HG02610 (cell line): ENCODE measurements at regions not wholly inside any gene's neighbourhood (a gene's known extent, or its start where the extent isn't known, plus 50 kb on each side); places are given as distances from the start of the nearest gene placed in this dataset.

Experiments used
- ATAC-seq: cut with Tn5 transposase; IDR thresholded peaks from one replicate; pipeline ENCODE4 v1.9.1; 2021; ENCODE audit warnings: mild to moderate bottlenecking, moderate library complexity; ENCODE audit not compliant: unreplicated experiment

DNA sequence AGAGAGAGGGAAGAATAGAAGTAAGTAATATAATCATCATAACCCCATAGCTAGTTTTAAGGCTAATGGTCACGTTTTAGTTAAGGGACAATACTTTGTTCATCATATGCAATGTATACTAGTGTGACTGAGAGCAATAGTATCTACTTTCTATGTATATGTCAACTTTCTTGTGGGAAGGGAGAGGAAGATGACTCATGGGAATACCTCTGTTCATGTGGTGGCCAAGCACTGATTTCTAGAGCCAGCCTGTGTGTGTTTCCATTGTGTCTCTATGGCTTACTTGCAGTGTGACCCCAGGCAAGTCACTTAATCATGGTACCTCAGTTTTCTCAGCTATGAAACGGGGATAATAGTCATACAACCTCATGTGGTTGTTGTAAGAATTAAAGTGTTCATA, 639.6 kb downstream of the CETN3 start:
- no peak for ATAC-seq

DNA sequence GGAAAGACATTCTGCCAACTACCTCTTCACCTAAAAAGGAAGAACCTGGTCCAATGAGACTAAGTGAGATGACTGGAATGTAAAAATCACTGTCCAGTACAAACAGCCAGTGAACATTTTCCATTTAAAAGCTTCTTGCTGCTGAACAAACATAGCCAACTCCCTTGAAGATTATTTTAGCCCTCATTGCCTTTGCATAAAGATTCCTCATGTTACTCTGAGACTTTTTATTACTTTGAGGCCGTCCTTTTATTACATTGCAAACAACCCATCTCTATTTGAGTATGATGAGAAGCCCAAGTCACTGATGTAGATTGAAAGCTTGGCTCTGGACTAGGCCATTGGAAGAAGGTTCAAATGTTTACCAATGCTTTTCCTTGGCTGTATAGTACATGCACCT, 649.8 kb downstream of the CETN3 start:
- no peak for ATAC-seq

DNA sequence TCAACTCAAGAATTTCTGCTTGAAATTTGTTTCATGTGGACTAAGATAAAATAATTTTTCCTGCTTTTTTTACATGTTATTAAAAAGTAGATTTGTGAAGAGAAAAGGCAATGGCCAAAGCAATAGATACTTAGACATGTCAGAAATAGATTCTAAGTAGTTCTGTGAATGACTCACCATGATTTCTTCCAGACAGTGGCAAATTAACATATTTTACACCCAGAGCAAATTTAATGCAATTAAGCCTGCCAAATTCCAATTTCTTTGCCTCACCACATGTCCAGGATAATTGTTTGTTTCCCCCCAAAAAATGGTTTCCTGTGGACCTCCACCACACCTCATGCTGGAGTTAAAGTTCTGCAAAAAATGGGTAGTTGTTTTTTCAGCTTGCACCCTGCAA, 651.4 kb downstream of the CETN3 start:
- ATAC-seq: no peak

DNA sequence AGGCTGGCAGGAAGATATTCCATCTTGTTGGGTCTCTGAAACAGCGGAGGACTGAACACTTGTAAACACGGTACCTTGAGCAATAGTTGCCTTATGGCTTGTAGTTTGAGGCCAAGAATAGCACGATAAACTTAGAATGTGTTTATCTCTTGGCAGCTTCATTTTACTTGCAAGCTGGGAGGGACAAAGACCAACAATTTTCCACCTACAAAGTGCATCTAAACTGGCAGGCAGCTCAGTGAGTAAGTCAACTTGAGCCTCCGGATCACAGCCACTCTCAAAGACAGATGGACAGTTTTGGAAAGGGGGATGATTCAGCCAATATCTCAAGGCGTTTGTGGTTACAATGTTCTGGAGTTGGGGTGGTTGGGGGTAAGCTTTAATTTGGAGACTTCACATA, 652.6 kb downstream of the CETN3 start:
- no peak for ATAC-seq

DNA sequence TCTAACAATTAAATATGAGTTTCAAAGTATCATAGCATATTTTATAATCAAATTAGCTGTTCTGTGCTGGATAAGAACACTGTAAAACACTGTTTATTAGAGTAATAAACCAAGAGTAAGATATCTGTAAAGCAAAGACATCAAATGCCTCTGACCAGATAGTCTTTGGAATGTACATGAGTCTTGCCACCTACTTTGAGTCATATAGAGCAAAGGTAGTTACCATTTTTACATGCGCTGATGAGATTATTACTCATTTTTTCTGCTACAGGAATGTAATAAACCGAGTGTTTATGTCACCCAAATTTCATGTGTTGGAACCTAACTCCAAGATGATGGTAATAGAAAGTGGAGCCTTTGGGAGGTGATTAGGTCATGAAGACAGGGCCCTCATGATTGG, 654.5 kb downstream of the CETN3 start:
- ATAC-seq: no peak

DNA sequence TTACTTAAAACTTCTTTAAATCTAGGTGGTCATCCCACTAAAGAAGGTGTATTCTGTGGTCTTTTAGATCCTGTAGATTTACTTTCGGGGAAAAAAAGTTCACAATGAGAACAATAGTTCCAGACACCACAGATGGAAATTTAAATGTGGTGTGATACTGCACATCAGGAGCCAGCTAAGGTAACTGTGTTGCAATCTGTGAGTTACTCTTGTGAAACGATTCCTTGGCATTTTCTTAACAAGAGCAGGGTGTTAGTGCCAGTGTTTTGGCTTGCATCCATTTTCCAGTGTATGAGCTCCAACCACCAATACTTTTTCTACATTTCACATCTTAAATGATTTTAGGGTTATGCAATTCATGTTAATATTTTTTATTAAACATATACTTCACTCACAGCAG, 674.5 kb downstream of the CETN3 start:
- ATAC-seq: no peak

DNA sequence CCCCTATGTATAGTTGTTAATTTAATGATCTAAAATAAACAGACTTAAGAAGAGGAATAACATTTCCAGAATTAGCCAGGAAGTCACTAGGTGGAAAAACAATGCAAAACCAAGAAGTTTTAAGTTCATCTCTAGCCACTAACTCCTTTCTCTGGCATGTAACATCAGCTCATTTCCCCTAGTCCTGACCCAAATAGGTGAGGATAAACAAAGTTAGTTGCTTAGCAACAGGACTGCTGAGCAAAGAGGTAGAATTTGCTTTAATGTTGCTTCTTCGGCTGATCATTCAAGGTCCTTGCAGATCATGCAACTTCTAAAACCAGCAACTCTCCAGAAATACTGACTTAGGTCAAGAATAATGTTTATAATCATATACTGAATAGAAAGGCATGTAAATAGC, 675.8 kb downstream of the CETN3 start:
- no peak for ATAC-seq

DNA sequence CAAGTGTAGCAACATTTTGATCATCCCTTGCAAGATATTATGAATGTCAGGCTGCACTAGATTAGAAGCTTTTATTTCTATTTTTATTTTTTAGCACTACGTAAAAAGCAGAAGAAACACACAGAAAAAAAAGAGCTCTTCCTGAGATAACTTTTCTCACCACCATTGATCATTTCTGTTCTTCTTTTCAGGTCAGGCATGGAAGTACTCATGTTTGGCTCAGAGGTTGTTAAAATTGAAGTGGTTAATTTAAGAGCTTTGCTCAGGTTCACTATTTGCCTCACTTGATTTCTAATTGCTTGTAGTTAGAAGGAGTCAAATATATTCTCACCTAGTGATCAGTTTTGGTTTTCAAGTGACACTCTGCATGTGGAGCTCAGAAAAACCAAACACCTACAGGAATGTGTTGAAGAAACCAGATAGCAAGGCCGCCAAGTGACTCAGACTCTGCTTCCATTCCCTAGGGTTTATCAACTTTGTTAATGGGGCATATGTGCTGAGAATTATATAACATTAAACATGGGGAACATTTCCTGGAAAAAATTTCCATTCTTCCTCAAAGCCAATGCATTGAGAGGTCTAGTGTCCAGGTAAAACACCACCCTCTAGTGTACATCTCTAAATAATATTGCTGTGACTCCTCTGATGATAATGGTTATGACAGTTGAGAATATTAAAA, 679.8 kb downstream of the CETN3 start:
- peak; percentile 61 for ATAC-seq

DNA sequence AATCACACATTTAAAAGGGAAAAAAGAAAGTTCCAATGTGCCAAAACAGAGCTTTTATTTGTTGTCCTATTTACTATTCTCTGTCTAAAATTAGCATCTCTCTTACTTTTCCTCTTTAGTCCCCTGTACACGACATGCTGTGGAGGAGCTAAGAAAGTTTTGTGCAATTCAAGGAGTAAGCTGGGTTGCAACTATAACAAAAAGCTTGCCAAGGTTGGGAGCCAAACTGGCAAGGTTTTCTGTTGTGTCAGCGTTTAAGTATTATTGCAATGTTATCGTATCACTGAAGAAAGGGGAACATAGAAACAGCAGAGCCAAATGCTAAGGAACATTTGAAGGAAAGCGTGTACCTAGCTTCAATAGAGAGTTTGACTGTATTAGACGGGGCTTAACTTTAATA, 680.8 kb downstream of the CETN3 start:
- no peak for ATAC-seq

DNA sequence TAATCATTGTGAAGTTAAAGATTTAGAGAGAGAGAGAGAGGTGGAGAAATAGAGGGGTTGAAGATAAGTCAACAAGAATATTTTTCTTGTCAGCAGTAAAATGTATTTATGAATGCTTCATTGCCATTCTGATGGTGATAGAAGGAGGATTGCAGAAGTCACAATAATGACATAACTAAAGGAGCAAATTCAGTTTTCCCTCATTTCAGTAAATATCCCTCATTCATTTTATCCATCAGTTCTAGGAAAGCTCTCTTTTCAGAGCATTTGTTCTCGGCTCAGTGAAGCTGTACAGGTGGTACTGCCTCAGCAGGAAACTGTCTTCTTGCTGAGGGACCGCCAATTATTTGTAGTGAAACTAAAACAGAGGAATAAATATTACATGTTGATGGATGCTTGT, 681.4 kb downstream of the CETN3 start:
- no peak for ATAC-seq

DNA sequence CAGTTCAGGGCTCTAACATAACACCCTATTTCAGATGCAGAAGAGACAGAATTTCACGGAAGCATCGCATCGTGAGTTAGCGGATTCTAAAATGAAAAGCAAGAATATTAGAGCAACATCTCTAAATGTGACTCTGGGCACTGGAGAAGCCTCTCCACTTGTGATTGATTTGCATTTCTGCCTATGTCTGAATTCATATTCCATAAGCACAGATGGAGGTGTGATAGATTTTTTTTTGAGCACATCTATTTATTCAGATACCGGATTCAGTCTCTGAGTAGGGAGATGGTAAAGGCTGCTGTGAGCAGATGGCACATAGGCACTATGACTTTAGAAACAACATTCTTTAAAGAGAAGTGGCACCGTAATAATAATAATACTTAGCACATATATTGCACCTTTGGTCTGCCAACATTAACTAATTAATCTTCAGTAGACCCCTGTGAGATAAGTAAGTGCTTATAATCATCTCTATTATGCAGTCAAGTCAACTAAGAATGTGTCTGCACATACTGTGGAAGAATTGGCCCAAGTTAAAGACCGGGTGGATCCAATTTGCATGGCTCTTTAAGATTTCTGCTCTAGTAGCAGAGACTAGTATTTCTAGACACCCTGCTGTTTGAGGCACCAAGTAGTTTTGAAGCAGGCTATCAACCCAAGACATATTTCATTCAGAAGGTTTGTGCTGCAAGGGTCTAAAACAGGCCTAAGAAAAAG, 685.0 kb downstream of the CETN3 start:
- ATAC-seq: no peak

DNA sequence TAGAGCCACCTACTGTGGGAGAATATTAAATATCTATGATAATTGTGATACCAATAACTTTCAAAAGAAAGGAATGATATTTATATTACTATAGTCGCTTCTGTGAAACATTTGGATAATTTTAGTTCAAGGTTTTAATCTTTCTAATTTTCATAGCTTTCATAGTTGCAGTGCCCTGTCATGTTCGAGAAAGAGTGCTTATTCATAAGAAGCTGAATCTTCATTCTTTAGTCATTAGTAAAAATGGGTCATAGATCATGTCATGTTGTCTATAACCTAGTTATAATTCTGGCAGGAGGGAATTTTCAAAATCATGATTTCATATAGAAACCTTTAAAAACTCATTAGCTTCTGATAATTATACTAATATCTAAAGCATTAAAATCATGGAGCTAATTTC, 685.6 kb downstream of the CETN3 start:
- no peak for ATAC-seq

DNA sequence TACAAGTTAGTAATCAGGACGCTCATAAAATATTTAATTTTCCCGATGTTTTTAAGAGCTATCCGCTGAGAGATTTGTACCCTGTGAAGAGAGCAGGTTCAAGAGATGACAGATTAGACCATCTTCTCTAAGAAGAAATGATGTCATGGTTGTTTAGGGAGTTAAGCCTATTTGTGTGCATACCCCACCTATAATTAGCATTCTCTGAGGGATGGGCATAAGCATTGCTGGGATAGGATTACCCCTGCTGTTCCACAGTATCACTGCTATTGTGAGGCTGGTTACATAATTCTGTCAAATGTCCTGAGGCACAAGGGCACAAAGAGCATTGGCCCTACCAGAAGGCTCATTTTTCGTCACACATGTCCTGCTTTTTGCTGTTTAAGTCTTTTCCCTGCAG, 687.0 kb downstream of the CETN3 start:
- ATAC-seq: no peak

DNA sequence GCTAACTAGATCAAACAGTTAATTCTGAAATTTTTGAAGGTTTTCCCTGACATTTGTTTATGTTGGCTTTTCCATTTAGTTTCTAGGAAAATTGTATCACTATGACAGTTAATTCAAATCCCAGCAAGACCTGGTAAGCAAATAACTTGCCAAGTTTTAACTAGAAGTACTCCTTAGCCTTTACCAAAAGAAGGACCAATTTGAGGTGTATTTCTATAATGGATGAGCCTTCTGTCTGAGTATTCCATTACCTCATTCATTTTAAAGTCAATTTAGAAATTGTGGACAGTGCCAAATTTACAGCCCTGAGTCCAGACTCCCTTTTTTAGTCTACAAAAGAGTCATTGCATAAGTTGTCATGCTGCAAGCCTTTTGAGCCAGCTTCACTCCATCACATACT, 687.6 kb downstream of the CETN3 start:
- no peak for ATAC-seq

DNA sequence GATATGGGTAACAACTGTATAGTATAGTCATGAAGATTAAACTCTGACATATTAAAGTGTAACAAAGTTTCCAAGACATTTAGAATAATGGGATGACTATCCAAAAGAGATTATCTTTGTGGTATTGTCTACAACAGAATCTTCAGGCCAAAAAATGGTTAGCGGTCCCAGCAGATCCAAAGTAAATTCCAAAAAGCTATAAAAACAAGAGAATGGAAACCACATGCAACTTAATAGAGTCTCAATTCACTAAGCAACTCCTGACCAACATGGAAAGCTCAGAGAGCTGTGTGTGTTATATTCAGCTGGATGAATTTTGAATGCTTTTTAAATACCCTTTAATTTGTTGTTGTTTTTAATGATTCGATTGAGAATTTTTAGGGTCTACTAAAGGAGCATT, 688.2 kb downstream of the CETN3 start:
- ATAC-seq: no peak

DNA sequence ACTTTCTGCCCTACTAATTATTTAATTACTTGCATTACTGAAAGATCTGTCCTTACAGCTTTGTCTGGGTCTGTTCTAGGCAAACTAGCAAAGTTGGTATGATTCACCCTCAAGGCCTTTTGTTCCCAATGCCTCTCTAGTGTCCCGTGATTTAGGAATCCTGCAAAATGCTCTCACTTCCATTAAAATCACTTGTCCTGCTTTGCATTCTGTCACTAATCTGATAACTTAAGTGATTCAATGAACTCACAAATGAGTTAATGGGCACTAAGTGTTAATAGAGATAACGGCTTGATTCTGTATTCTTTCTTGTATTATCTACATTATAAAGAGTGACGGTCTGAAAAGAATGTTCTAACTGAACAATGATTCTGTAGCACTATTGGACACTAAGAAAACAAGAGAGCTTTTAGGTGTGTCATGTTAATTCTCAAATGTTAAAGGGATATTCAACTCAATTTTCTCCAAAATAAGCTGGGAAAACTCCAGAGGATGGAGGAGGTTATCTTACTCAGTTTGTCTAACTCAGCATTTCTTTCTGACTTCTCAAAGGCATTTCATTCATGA, 697.3 kb downstream of the CETN3 start:
- no peak for ATAC-seq

DNA sequence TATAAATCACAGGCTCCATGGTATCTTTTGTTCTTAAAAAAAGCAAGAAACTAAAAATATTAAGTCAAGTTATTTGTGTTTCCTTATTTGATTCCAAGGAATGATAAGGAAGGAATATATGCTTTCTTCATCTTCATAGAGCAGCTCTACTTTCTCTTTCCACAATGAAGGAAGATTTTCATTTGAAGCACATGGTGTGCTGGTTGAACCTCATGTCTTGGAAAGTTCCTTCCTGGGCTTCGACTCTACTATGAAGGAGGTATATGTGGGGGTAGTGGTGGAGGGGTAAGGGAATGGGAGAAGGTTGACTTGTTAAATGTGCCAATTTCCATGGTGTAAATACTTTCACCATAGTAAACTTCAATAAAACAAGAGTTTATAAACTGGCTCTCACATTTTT, 698.0 kb downstream of the CETN3 start:
- no peak for ATAC-seq

DNA sequence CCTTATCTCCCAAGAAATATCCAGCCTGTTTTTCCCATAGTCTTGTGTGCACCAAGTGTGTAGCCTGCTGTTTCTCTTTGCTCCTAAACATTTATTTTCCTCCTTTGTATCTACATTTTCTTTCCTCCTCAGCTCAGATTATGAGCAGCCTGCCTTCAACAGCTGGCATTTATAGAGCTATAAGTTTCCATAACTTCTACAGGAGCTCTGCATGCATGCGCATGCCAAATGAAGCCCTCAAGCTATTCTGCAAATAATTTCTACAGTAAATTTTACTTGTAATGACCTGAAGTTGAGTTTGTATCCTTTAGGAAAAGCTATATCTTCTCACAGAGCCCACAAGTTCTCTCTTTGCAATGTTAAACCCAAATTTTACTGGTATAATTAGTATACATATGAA, 699.5 kb downstream of the CETN3 start:
- no peak for ATAC-seq

DNA sequence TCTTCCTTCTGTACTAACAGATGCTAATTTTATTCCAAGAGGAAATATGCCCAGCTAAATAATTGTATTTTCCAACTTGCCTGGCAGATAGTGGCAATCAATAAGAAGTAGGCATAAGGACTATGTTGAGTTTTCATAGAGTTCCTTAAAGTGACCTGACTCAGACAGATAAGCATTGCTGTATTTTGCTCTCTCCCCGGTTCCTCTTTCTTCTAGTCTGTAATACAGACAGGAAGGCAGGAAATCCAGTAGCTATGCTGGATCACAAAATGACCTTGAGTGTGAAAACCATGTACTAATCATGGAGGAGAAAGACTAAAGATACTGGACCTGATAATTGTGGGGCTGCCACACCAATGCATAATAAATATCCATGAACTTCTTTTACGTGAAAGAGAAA, 701.7 kb downstream of the CETN3 start:
- ATAC-seq: no peak

DNA sequence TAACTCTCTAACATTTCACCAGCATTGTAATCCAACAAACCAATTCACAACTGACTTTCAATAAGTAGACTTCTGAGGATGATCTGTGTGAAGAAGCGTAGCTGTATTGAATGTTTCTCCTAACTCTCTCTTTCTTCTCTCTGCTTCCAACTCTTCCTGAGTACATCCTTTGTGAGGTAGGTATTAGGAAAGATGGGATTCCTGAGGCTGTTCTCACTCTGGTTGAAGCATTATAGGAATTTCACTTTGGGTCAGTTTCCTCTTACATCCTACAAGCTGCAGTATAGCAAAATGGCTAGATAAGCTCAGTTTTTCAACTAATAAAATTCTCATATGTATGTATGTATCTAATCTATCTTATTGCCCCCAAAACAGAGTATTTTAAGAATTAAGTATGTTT, 702.8 kb downstream of the CETN3 start:
- no peak for ATAC-seq

DNA sequence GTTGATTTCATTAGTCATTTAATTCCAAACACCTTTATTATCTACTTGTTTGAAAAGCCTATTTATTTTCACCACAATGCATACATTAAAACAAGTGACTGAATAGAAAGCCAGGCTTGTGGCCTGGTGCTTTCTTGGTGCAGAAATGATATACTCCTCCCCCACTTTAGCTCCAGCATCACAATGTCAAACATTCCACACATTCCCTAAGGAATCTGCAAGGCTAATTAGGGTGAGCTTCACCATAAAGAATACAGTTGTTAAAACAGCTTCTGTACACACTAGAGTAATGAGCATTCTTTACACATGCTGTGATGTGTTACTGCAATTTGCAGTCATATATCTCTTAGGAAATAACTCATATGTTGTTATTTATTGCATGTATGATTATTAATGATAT, 705.7 kb downstream of the CETN3 start:
- ATAC-seq: no peak

DNA sequence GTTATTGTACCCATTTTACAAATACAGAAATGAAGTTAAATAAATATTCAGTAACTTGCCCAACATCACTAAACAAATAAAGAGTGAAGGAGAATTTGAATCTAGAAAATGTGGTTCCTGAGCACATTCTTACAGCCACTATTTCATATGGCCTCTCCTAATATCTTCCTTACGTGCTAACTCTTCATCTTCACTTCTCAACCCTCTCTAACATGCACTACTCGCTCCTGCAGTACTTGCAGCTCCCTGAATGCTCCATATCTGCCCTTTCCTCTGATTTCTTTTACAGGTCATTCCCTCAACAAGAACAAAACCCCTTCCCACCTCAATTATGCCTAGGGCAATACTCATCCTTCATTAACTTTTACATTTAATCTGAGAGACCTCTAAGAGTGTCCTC, 711.5 kb downstream of the CETN3 start:
- no peak for ATAC-seq

DNA sequence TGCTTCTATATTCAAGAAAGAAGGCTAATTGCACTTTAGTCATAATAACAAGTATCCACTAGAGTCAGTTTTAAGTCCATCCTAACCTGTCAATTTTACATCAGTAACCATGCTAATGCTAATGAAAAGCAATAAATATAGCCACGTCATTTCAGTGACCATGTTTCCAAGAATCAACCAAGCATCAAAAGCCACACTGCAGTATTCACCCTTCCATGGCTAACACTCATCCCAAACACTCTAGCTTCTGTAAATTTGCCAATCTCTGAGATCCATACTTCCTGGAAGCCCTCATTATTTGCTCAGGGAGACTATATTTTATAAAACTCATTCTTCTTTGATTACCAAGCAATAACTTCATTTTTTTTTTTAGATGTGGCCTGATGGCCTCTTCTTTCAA, 712.0 kb downstream of the CETN3 start:
- ATAC-seq: no peak
